ENCODE measurements at regions not wholly inside any gene's neighbourhood (a gene's known extent, or its start where the extent isn't known, plus 50 kb on each side); places are given as distances from the start of the nearest gene placed in this dataset.

DNA sequence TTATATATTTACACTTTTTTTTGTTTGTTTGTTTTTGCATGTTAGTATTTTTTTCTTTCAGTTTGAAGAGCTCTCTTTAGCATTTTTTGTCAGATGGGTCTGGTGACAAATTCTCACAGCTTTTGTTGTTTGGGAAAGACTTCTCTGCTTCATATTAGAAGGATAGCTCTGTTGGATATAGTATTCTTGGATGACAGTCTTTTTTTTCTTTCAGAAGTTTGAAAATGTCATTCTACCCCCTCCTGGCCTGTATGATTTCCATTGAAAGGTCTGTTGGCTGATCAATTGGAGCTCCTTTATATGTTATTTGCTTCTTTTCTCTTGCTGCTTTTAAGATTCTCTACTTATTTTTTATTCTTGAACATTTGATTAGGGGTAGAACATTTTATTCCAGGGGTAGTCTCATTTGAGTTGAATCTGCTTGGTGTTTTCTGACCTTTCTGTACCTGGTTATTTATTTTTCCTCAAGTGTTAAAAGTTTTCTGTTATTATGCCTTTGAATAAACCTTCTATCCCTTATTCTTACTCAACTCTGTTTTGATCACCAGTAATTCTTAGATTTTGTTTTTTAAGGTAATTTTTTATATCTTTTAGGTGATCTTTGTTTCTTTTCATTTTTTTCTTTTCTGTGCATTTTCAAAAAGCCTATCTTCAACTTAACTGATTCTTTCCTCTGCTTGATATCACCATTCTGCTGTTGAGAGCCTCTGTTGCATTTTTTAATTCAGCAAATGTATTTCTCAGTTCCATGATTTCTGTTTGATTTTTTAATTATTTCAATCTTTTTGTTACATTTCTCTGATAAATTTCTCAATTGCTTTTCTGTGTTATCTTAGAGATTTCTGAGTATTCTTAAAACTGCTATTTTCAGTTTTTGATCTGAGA lies 176.8 kb upstream of the ECI2 start:
- in situ Hi-C loops (cut with MboI; ENCODE audit: low pct_unique_long_range_greater_than_20kb, low sequenced_read_pairs), result no loop called here
- DNase-seq, result no peak

GRCh38 chr6:4309540-4309939 lies 174.2 kb upstream of the ECI2 start:
- no peak for DNase-seq
- in situ Hi-C loops (cut with MboI; ENCODE audit: low pct_unique_long_range_greater_than_20kb, low sequenced_read_pairs), result no loop called here

DNA sequence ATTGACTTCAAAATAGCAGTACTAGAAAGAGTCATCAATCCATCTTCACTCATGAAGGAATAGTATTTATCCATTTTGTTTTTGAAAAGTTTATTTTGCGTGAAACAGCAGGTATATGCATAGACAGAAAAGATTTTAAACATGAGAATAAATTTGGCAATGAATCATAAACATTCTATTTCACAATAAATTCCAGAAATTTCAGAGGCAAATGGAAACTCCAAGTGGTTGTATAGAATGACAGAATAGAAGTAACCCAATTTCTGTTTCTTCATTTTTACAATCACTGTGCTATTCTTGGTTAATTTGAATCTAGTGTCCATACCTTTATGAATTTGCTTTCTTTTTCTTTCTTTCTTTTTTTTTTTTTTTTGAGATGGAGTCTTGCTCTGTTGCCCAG lies 173.0 kb upstream of the ECI2 start:
- no peak for DNase-seq

DNA sequence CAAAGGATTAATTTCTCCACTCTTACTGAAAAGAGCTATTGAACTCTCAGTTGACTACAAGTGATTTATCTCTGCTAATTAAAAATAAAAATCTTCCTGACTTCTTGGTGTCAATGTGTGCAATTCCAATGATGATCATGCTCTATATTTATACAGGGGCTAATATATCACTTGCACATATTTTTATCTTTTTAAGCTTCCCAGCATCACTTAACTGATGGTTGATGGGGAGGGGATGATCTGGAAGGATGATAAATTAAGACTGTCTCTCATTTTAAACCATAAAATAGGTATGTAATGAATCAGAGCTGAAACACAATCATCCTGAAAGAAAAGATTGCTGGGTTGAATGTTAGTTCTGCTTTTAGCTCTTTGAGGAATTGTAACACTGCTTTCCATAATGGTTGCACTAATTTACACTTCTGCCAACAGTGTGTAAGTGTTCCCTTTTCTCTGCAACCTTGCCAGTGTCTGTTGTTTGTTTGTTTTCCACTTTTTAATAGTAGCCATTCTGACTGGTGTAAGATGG lies 169.6 kb upstream of the ECI2 start:
- in situ Hi-C loops (cut with MboI; ENCODE audit: low pct_unique_long_range_greater_than_20kb, low sequenced_read_pairs), result no loop called here
- no peak for DNase-seq

More for the DNA sequence above, 173.0 kb upstream of the ECI2 start:
- in situ Hi-C loops (cut with MboI; ENCODE audit: low pct_unique_long_range_greater_than_20kb, low sequenced_read_pairs), result no loop called here

DNA sequence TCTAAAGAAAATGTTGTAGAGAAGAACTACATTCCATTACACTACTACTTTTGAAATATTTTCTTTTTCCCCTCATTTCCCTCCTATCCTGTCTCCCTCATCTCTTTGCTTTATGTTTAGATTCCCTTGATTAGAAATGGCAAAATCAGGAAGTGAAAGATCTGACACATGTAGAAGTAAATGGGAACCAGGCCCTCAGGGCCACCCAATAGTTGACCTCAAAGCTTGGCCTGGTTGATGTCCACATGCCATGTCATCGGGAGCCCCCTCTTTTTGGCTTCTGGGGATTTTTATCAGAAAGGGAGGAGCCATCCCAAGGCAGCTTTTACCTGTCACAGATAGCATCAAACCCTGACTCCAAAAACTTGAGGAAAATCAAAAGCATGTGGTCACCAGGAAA lies 168.3 kb upstream of the ECI2 start:
- in situ Hi-C loops (cut with MboI; ENCODE audit: low pct_unique_long_range_greater_than_20kb, low sequenced_read_pairs), result no loop called here
- DNase-seq, result no peak

GRCh38 chr6:4302524-4302923 lies 167.1 kb upstream of the ECI2 start:
- in situ Hi-C loops (cut with MboI; ENCODE audit: low pct_unique_long_range_greater_than_20kb, low sequenced_read_pairs), result no loop called here
- DNase-seq, result no peak

DNA sequence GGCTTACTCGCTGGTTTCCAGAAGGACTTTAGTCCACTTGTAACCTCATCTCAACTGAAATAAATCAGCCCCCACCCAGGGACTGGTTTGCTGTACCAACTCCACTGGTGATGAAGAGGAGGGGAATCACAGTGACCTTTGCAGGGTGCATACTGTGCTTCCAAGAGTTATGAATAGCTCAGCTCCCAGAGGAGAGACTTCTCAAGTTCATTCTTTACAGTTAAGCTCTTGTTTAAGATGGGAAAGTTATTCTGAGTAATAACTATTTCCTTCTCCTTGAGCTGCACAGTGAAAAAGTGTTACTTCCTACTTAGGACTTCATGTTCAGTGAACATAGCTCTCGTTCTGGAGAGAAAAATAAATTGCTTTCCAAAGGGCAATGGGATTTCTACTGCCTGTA lies 166.5 kb upstream of the ECI2 start:
- no peak for DNase-seq
- in situ Hi-C loops (cut with MboI; ENCODE audit: low pct_unique_long_range_greater_than_20kb, low sequenced_read_pairs), result no loop called here

DNA sequence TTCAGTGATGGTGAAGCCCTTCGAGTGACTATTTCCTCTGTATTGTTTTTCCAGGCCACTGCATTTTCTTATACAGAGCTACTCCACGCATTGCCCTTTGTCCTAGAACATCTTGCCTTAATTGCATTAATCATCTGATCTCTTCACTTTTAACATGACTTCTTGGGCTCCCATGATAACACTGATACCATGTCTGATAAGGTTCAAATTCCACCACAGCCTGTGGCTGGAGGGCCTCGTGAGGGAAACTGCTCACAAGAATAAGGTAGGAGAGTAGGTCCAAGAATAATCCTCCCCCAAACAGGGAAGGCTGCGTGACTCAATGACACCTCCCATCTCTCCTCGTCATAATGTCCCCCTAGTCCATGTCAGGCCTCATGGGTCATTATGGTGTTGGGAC lies 165.5 kb upstream of the ECI2 start:
- no peak for DNase-seq
- in situ Hi-C loops (cut with MboI; ENCODE audit: low pct_unique_long_range_greater_than_20kb, low sequenced_read_pairs), result no loop called here

DNA sequence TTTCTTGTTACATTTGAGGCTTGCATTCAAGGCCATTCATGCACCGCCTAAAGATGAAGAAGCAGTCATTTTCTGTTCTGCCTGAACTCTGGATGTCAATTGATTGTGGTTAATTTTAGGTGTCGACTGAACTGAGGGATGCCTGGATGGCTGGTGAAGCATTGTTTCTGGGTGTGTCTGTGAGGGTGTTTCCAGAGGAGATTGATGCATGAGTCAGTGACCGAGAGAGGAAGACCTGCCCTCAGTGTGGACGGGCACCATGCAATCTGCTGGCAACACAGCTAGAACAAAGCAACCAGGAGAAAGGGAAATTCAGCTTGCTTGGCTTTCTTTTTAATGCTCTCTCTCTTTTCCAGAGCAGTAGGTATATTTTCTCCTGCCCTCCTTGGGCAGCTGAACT lies 164.1 kb upstream of the ECI2 start:
- in situ Hi-C loops (cut with MboI; ENCODE audit: low pct_unique_long_range_greater_than_20kb, low sequenced_read_pairs), result no loop called here
- no peak for DNase-seq

DNA sequence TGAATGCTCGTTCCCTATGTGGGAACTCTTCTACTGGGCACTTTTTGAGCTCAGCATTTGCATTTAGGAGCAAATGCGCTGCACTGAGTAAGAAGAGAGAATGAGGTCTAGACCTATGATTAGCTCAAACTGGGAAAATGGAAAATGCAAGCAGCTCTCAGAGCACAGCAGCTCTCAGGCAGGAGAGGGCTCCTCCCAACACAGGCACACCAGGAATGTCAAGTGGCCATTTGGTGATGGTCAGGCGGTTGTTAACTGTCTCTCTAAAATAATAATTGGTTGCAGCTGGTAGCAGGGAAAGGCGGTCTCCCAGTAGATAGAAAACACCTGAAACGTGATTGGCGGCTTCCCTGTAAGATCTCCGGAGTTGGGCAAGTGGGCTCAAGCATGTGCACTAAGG lies 162.0 kb upstream of the ECI2 start:
- in situ Hi-C loops (cut with MboI; ENCODE audit: low pct_unique_long_range_greater_than_20kb, low sequenced_read_pairs), result no loop called here
- DNase-seq, result no peak

GRCh38 chr6:4296552-4296951 lies 161.2 kb upstream of the ECI2 start:
- in situ Hi-C loops (cut with MboI; ENCODE audit: low pct_unique_long_range_greater_than_20kb, low sequenced_read_pairs), result no loop called here
- DNase-seq, result no peak

DNA sequence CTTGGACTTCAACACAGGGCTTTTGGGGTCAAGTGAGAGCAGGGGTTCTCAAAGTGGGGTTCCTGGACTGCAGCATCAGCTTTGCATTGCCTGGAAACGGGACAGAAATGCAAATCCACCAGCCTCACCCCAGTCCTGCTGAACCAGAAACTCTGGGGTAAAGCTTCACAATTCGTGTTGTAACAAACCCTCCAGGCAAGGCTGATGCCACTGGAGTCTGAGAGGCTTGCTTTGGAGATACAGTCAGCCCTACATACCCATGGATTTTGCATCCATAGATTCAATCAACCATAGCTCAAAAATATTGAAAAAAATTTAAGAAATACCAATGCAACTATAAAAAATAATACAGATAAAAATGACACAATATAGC lies 160.4 kb upstream of the ECI2 start:
- DNase-seq, result no peak
- in situ Hi-C loops (cut with MboI; ENCODE audit: low pct_unique_long_range_greater_than_20kb, low sequenced_read_pairs), result no loop called here

GRCh38 chr6:4295058-4295782 lies 159.8 kb upstream of the ECI2 start:
- in situ Hi-C loops (cut with MboI; ENCODE audit: low pct_unique_long_range_greater_than_20kb, low sequenced_read_pairs), result no loop called here
- DNase-seq, result no peak

- no peak for DNase-seq
- in situ Hi-C loops (cut with MboI; ENCODE audit: low pct_unique_long_range_greater_than_20kb, low sequenced_read_pairs), result no loop called here
Observed at GRCh38 chr6:4294636-4295035, 159.3 kb upstream of the ECI2 start.

- in situ Hi-C loops (cut with MboI; ENCODE audit: low pct_unique_long_range_greater_than_20kb, low sequenced_read_pairs), result no loop called here
- no peak for DNase-seq
Observed at GRCh38 chr6:4291453-4292403, 156.4 kb upstream of the ECI2 start.

GRCh38 chr6:4289770-4290320 lies 154.5 kb upstream of the ECI2 start:
- in situ Hi-C loops (cut with MboI; ENCODE audit: low pct_unique_long_range_greater_than_20kb, low sequenced_read_pairs), result no loop called here
- DNase-seq, result no peak

DNA sequence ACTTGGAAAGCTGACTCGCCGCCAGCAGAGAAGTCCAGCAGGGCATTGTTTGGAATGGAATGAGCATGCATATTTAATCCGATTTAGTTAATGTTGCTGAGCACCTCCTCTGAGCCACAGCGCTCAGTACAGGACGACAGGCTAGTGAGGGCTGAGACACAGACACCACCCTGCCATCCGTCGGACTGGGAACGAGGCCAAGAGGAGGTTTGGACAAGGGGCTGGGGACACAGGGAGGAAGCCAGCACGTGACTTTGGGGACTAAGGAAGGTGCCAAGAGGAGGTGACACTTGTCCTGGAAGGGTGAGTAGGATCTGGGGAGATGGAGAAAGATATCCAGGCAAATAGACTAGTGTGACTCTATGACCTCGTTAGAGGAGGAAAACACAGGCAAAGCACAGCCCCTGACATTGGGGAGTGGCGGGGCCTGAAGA lies 152.5 kb upstream of the ECI2 start:
- in situ Hi-C loops (cut with MboI; ENCODE audit: low pct_unique_long_range_greater_than_20kb, low sequenced_read_pairs), result no loop called here
- DNase-seq, result no peak

GRCh38 chr6:4287372-4287771 lies 152.0 kb upstream of the ECI2 start:
- in situ Hi-C loops (cut with MboI; ENCODE audit: low pct_unique_long_range_greater_than_20kb, low sequenced_read_pairs), result no loop called here
- DNase-seq, result no peak

DNA sequence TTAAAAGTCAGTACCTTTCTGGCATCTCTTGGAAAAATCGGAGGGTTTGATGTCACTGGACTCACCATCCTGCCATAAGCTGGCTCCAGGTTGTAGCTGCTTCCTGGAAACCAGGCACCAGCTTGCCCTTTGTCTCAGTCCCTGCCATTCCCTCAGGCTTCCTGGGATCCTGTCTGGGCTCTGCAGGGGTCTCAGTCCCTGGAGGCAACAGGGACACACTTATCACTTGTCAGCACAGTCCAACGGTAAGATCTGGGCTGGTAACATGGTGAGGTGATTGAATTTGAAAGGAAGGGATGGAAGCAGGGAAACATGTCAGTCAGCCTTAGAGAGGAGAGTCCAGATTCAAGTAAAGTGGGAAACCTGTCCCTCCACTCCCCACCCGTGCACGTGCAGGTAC lies 147.6 kb upstream of the ECI2 start:
- DNase-seq, result no peak
- in situ Hi-C loops (cut with MboI; ENCODE audit: low pct_unique_long_range_greater_than_20kb, low sequenced_read_pairs), result no loop called here

All from KBM-7 (cell line).